ENCODE measurements at regions not wholly inside any gene's neighbourhood (a gene's known extent, or its start where the extent isn't known, plus 50 kb on each side); places are given as distances from the start of the nearest gene placed in this dataset.

GRCh38 chr9:99322299-99322698 lies 100.2 kb downstream of the SEC61B start:
- no peak for TF ChIP-seq Cebpa-rat (IDR thresholded peaks at IDR 0.05)
- Histone ChIP-seq H3K4me3 (no peak overlapping the region), H3K27ac (no peak overlapping the region)

GRCh38 chr9:99326112-99326916 lies 104.2 kb downstream of the SEC61B start:
- Histone ChIP-seq H3K9me3 (replicated peaks in 1 of 11) (no peaks in the 10 kb centered on the region), H3K4me1 (peaks cover 0 to 16% (median 9%) of the 10 kb centered on the region in 10 experiments; a peak in 10 of 20 replicates), H4K20me1 (no peaks in the 10 kb centered on the region), H3K4me2 (peak overlapping the region in 7 of 11 experiments; percentile 6 to 68 (median 24); a peak in 10 of 22 replicates), H3K27me3 (0 out of 22 replicates have a peak, but pooled peaks cover 0 to 5% (median 0%) of the 10 kb centered on the region in 11 experiments), H3K36me3 (no peaks in the 10 kb centered on the region), H3K4me3 (no peak overlapping the region), H3K27ac (no peak overlapping the region), H3K9ac (no peak overlapping the region)
- TF ChIP-seq Cebpa-rat (IDR thresholded peaks at IDR 0.05): no peak

More at GRCh38 chr9:99322299-99322698, 100.2 kb downstream of the SEC61B start:
- Histone ChIP-seq H3K4me1 (peaks cover 0 to 14% (median 7%) of the 10 kb centered on the region in 10 experiments; a peak in 10 of 20 replicates), H4K20me1 (no peaks in the 10 kb centered on the region), H3K36me3 (no peaks in the 10 kb centered on the region), H3K27me3 (0 out of 22 replicates have a peak, but pooled peaks cover 0 to 5% (median 0%) of the 10 kb centered on the region in 11 experiments), H3K9ac (no peak overlapping the region), H3K9me3 (replicated peaks in 1 of 11) (no peaks in the 10 kb centered on the region), H3K4me2 (no peak overlapping the region)

GRCh38 chr9:99326917-99327189 lies 104.8 kb downstream of the SEC61B start:
- no peak overlapping the region for H3K27ac ChIP-seq
- H3K9me3 ChIP-seq (replicated peaks in 1 of 11): no peaks in the 10 kb centered on the region
- no peak overlapping the region for H3K4me3 ChIP-seq
- no peak overlapping the region for H3K9ac ChIP-seq
- peak overlapping the region in 7 of 11 experiments; percentile 6 to 68 (median 24); a peak in 11 of 22 replicates for H3K4me2 ChIP-seq
- H3K27me3 ChIP-seq: 0 out of 22 replicates have a peak, but pooled peaks cover 0 to 5% (median 0%) of the 10 kb centered on the region in 11 experiments
- no peak for TF ChIP-seq Cebpa-rat (IDR thresholded peaks at IDR 0.05)
- no peaks in the 10 kb centered on the region for H3K36me3 ChIP-seq
- H4K20me1 ChIP-seq: no peaks in the 10 kb centered on the region
- peaks cover 0 to 16% (median 9%) of the 10 kb centered on the region in 10 experiments; a peak in 10 of 20 replicates for H3K4me1 ChIP-seq

- Histone ChIP-seq H3K9me3 (replicated peaks in 1 of 11) (no peaks in the 10 kb centered on the region), H3K9ac (no peak overlapping the region), H3K4me2 (0 out of 22 replicates have a peak overlapping the region, but pooled peaks of 2 of the 11 experiments have one; percentile 30 to 68)
These were observed 105.6 kb downstream of the SEC61B start for GRCh38 chr9:99327667-99328066.

DNA sequence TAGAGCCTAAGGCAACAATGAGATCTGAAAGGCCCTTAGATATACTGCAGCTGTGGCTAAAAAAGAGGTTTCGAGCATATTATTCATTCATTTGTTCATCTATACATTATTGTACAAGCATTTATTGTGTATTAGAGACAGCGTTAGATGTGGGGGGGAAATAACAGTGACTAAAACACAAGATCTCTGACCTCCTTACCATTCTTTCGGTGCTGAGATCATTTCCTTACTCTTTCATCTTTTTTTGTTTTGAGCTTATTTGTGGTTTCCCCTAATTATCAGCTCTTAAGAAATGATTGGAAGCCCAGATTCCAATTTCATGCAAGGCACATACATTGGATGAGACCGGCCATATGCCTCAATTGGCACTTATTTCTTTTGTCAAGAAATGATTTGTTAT lies 113.2 kb downstream of the SEC61B start:
- no peaks in the 10 kb centered on the region for H3K9me3 ChIP-seq (replicated peaks in 1 of 11)
- H3K27ac ChIP-seq: no peak overlapping the region
- no peak for TF ChIP-seq Cebpa-rat (IDR thresholded peaks at IDR 0.05)

More at GRCh38 chr9:99327667-99328066, 105.6 kb downstream of the SEC61B start:
- Histone ChIP-seq H3K4me3 (no peak overlapping the region), H3K27me3 (0 out of 22 replicates have a peak, but pooled peaks cover 0 to 5% (median 0%) of the 10 kb centered on the region in 11 experiments), H4K20me1 (no peaks in the 10 kb centered on the region), H3K4me1 (peaks cover 0 to 16% (median 9%) of the 10 kb centered on the region in 10 experiments; a peak in 10 of 20 replicates), H3K27ac (no peak overlapping the region), H3K36me3 (no peaks in the 10 kb centered on the region)
- no peak for TF ChIP-seq Cebpa-rat (IDR thresholded peaks at IDR 0.05)

DNA sequence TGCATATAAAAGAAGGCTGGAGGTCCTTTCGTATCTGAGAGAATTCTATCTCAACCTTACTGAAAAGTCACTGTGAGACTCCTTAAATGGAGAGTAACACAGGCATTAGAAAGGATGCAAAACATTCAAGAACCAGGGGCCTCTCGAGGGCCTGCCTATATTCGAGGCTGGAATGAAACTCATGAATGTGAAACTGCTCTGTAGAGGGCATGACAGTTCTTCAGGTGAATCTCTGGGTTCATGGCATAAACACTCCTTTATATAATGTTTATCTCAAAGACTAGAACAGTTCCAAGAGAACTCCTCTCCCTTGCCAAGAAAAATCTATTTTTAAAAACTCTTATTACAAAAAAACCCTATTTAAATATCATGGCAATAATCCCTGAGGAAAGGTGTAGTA lies 113.9 kb downstream of the SEC61B start:
- H3K4me1 ChIP-seq: no peaks in the 10 kb centered on the region; a peak in 1 of 20 replicates
- no peak overlapping the region for H3K27ac ChIP-seq
- no peak overlapping the region for H3K4me2 ChIP-seq
- no peaks in the 10 kb centered on the region for H3K9me3 ChIP-seq (replicated peaks in 1 of 11)
- no peak for TF ChIP-seq Cebpa-rat (IDR thresholded peaks at IDR 0.05)
- H3K36me3 ChIP-seq: no peaks in the 10 kb centered on the region
- H3K27me3 ChIP-seq: no peaks in the 10 kb centered on the region
- H3K9ac ChIP-seq: no peak overlapping the region
- H3K4me3 ChIP-seq: no peak overlapping the region
- no peaks in the 10 kb centered on the region for H4K20me1 ChIP-seq

More for the DNA sequence above, 113.2 kb downstream of the SEC61B start:
- Histone ChIP-seq H3K4me3 (no peak overlapping the region), H3K36me3 (no peaks in the 10 kb centered on the region), H3K4me1 (no peaks in the 10 kb centered on the region; a peak in 1 of 20 replicates), H3K4me2 (no peak overlapping the region), H4K20me1 (no peaks in the 10 kb centered on the region), H3K27me3 (no peaks in the 10 kb centered on the region), H3K9ac (no peak overlapping the region)

DNA sequence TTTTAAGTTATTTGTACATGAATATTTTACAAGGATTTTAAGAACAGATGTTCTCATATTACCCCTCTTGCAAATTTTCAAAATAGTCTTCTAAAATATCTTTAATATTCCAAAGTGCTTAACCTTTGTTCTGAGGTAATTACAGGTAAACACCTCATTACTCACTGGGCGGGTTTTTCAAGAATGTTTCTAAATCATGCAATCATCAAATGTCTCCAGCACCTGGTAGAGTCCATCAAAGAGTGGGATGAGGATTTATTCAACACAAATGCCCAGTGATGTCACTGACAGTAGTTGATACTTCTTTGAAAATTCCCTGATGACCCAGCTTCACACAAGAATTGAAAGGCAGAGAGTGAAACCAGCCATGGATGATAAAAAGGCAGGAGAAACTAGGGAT lies 114.4 kb downstream of the SEC61B start:
- Histone ChIP-seq H3K27ac (no peak overlapping the region), H3K9me3 (replicated peaks in 1 of 11) (no peaks in the 10 kb centered on the region), H4K20me1 (no peaks in the 10 kb centered on the region), H3K4me1 (no peaks in the 10 kb centered on the region; a peak in 1 of 20 replicates), H3K4me2 (no peak overlapping the region), H3K27me3 (no peaks in the 10 kb centered on the region), H3K9ac (no peak overlapping the region), H3K36me3 (no peaks in the 10 kb centered on the region), H3K4me3 (no peak overlapping the region)
- TF ChIP-seq Cebpa-rat (IDR thresholded peaks at IDR 0.05): no peak

DNA sequence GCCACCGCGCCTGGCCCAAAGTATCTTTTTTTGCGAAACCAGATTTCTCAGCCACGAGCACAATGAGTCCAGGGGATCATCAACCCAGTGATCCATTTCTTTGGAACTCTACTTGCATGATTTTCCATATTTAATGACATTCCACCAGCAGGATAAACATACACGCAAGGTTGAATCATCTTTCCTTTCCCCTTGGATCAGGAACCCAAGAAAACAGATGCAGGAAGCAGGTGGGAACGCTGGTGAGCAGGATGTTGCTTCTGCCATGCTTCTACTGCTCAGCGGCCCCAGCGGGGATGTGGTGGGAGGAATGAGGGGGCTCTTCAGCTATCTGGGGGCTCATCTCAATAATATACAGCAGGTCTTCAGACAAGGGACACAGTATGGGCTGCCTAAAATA lies 118.2 kb downstream of the SEC61B start:
- no peak overlapping the region for H3K4me3 ChIP-seq
- no peak overlapping the region for H3K9ac ChIP-seq
- no peak for TF ChIP-seq Cebpa-rat (IDR thresholded peaks at IDR 0.05)
- no peaks in the 10 kb centered on the region for H3K36me3 ChIP-seq
- H3K9me3 ChIP-seq (replicated peaks in 1 of 11): no peaks in the 10 kb centered on the region
- no peak overlapping the region for H3K27ac ChIP-seq
- no peaks in the 10 kb centered on the region for H3K27me3 ChIP-seq
- no peaks in the 10 kb centered on the region for H4K20me1 ChIP-seq
- no peaks in the 10 kb centered on the region; a peak in 1 of 20 replicates for H3K4me1 ChIP-seq
- no peak overlapping the region for H3K4me2 ChIP-seq

GRCh38 chr9:99341686-99342085 lies 119.6 kb downstream of the SEC61B start:
- Histone ChIP-seq H3K27me3 (no peaks in the 10 kb centered on the region), H3K4me3 (no peak overlapping the region), H3K4me2 (no peak overlapping the region), H3K9ac (no peak overlapping the region), H3K36me3 (no peaks in the 10 kb centered on the region), H4K20me1 (no peaks in the 10 kb centered on the region), H3K27ac (no peak overlapping the region), H3K4me1 (no peaks in the 10 kb centered on the region), H3K9me3 (replicated peaks in 1 of 11) (no peaks in the 10 kb centered on the region)
- TF ChIP-seq Cebpa-rat (IDR thresholded peaks at IDR 0.05): no peak

GRCh38 chr9:99345451-99345850 lies 123.4 kb downstream of the SEC61B start:
- no peak overlapping the region for H3K4me3 ChIP-seq
- no peak overlapping the region for H3K9ac ChIP-seq
- no peaks in the 10 kb centered on the region for H3K4me1 ChIP-seq
- TF ChIP-seq Cebpa-rat (IDR thresholded peaks at IDR 0.05): no peak
- H3K4me2 ChIP-seq: no peak overlapping the region
- H4K20me1 ChIP-seq: no peaks in the 10 kb centered on the region
- H3K27ac ChIP-seq: no peak overlapping the region
- no peaks in the 10 kb centered on the region for H3K27me3 ChIP-seq
- no peaks in the 10 kb centered on the region for H3K36me3 ChIP-seq
- no peaks in the 10 kb centered on the region for H3K9me3 ChIP-seq (replicated peaks in 1 of 11)
